ENCODE measurements at regions not wholly inside any gene's neighbourhood (a gene's known extent, or its start where the extent isn't known, plus 50 kb on each side); places are given as distances from the start of the nearest gene placed in this dataset.

- TF ChIP-seq CTCF (IDR thresholded peaks at IDR 0.05; ENCODE audit: low read depth, low read length, missing control alignments) = no peak
- DNase-seq (ENCODE audit: low read depth) = no peak
- in situ Hi-C loops (cut with HindIII; ENCODE audit: low sequenced_read_pairs) = no loop called here
- no peak overlapping the region for H3K4me3 ChIP-seq (ENCODE audit: low read depth, low read length)
Measured at GRCh38 chr21:35508139-35508888, 459.2 kb upstream of the RUNX1 start.

DNA sequence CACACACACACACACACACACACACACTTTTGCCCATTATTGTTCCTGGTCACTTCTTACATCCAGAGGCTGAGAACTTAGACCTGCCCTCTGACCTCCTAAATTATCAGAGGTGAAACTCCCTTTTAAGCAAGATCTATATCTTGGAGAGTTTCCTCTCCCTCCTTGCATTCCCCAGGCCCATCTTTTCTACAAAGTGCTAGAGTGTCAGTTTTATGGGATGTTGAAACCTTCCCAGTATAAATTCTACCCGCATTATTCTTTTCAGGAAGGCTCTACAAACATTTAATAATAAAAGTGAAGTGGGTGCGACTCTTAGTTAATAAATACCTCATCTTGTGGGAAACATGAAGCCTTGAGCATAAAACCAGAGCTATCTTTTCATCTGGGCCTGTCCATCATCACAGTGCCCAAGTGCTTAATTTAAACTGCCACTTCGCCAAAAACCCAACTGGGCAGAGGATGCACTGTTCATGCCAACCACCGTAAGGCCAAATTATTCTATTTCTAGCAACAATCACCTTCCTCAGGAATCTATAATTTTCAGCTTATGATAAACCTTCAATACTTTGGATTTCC lies 458.2 kb upstream of the RUNX1 start:
- no peak overlapping the region for H3K4me3 ChIP-seq (ENCODE audit: low read depth, low read length)
- in situ Hi-C loops (cut with HindIII; ENCODE audit: low sequenced_read_pairs) = no loop called here
- no peak for TF ChIP-seq CTCF (IDR thresholded peaks at IDR 0.05; ENCODE audit: low read depth, low read length, missing control alignments)
- no peak for DNase-seq (ENCODE audit: low read depth)

DNA sequence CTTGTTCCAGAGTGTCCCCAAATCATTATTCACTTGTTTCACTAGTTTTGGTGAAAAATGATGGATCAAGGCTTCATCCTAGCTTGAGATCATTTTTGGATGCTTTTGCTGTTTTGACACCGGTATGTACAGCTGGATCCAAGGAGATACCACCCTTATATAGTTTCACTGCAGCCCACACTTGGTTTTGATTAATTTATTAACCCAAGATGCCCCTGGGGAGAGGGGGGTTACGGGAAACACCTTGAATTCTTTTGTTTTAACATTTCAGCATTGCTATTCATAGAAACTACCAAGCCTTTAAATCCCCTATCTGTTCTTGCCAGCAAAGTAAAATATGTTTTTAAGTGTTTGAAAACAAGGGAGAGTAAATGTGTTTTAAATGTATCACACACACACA lies 457.7 kb upstream of the RUNX1 start:
- in situ Hi-C loops (cut with HindIII; ENCODE audit: low sequenced_read_pairs) = no loop called here

GRCh38 chr21:35506352-35506751 lies 457.2 kb upstream of the RUNX1 start:
- in situ Hi-C loops (cut with HindIII; ENCODE audit: low sequenced_read_pairs) = no loop called here
- no peak overlapping the region for H3K4me3 ChIP-seq (ENCODE audit: low read depth, low read length)
- peak; percentile 72 for DNase-seq (ENCODE audit: low read depth)
- no peak for TF ChIP-seq CTCF (IDR thresholded peaks at IDR 0.05; ENCODE audit: low read depth, low read length, missing control alignments)

More for the DNA sequence above, 457.7 kb upstream of the RUNX1 start:
- DNase-seq (ENCODE audit: low read depth) = no peak
- no peak for TF ChIP-seq CTCF (IDR thresholded peaks at IDR 0.05; ENCODE audit: low read depth, low read length, missing control alignments)
- H3K4me3 ChIP-seq (ENCODE audit: low read depth, low read length) = no peak overlapping the region

DNA sequence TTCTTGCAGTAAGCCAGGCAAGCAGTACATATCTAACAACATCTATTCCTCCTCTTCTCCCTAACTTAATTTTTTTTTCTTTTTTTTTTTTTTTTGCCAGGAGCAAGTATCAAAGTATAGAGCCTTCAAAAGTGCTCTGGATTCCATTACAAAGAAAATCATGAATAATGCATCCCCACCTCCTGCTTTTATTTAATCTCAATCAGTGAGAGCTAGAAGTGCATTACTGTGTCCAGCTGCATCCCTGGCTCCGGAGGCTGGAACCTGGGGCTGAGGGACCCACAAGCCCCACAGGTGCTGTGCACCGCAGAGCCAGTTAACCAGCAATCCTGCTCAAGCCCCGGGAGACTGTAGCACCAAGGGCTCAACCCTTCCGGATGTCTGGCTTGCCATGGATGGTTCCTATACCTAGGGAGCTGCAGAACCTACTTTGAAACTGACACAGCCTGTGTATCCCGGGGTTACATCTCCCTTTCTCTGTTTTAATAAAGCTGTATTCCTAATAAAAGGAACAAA lies 455.9 kb upstream of the RUNX1 start:
- in situ Hi-C loops (cut with HindIII; ENCODE audit: low sequenced_read_pairs) = no loop called here

GRCh38 chr21:35504277-35504676 lies 455.2 kb upstream of the RUNX1 start:
- no peak overlapping the region for H3K4me3 ChIP-seq (ENCODE audit: low read depth, low read length)
- no peak for TF ChIP-seq CTCF (IDR thresholded peaks at IDR 0.05; ENCODE audit: low read depth, low read length, missing control alignments)
- in situ Hi-C loops (cut with HindIII; ENCODE audit: low sequenced_read_pairs) = no loop called here
- no peak for DNase-seq (ENCODE audit: low read depth)

More for the DNA sequence above, 455.9 kb upstream of the RUNX1 start:
- H3K4me3 ChIP-seq (ENCODE audit: low read depth, low read length) = no peak overlapping the region
- no peak for DNase-seq (ENCODE audit: low read depth)
- no peak for TF ChIP-seq CTCF (IDR thresholded peaks at IDR 0.05; ENCODE audit: low read depth, low read length, missing control alignments)
